ENCODE measurements at regions not wholly inside any gene's neighbourhood (a gene's known extent, or its start where the extent isn't known, plus 50 kb on each side); places are given as distances from the start of the nearest gene placed in this dataset.

- no peak for TF ChIP-seq CTCF (IDR thresholded peaks at IDR 0.05)
- TF ChIP-seq POLR2AphosphoS5 (IDR thresholded peaks at IDR 0.05) = no peak
These were observed 187.8 kb downstream of the TLE3 start for GRCh38 chr15:69909719-69910444.
